NCI-H1417 treated with DMSO at 0.1 percent for 48 hours (cell line): ENCODE measurements at regions not wholly inside any gene's neighbourhood (a gene's known extent, or its start where the extent isn't known, plus 50 kb on each side); places are given as distances from the start of the nearest gene placed in this dataset.

Experiments used
- DNase-seq: peaks from one replicate; lab custom pipeline; 2025; lab: John Stamatoyannopoulos, UW

- no peak for DNase-seq
Measured at GRCh38 chr16:73743665-73744496, 552.7 kb upstream of the PSMD7 start.

- no peak for DNase-seq
Measured at GRCh38 chr16:73739049-73739769, 557.4 kb upstream of the PSMD7 start.

- DNase-seq = no peak
Measured at GRCh38 chr16:73738266-73738665, 558.3 kb upstream of the PSMD7 start.

- no peak for DNase-seq
Measured at GRCh38 chr16:73737637-73738036, 559.0 kb upstream of the PSMD7 start.

GRCh38 chr16:73735954-73736353, 560.7 kb upstream of the PSMD7 start:
- DNase-seq = no peak

GRCh38 chr16:73735018-73735417, 561.6 kb upstream of the PSMD7 start:
- no peak for DNase-seq

GRCh38 chr16:73732681-73733080, 563.9 kb upstream of the PSMD7 start:
- DNase-seq = no peak

- no peak for DNase-seq
Measured at GRCh38 chr16:73732143-73732542, 564.5 kb upstream of the PSMD7 start.

GRCh38 chr16:73730481-73731090, 566.0 kb upstream of the PSMD7 start:
- DNase-seq = no peak

- no peak for DNase-seq
Measured at GRCh38 chr16:73725156-73725555, 571.5 kb upstream of the PSMD7 start.

GRCh38 chr16:73724503-73724902, 572.1 kb upstream of the PSMD7 start:
- DNase-seq = no peak

- no peak for DNase-seq
Measured at GRCh38 chr16:73717266-73717974, 579.2 kb upstream of the PSMD7 start.

- DNase-seq = no peak
Measured at GRCh38 chr16:73714976-73715375, 581.6 kb upstream of the PSMD7 start.

GRCh38 chr16:73713778-73714495, 582.7 kb upstream of the PSMD7 start:
- DNase-seq = no peak

- DNase-seq = no peak
Measured at GRCh38 chr16:73713251-73713650, 583.4 kb upstream of the PSMD7 start.

GRCh38 chr16:73711406-73712080, 585.1 kb upstream of the PSMD7 start:
- DNase-seq = no peak

GRCh38 chr16:73710526-73710925, 586.1 kb upstream of the PSMD7 start:
- no peak for DNase-seq

GRCh38 chr16:73707863-73708262, 588.8 kb upstream of the PSMD7 start:
- DNase-seq = no peak

- DNase-seq = no peak
Measured at GRCh38 chr16:73703891-73704290, 592.7 kb upstream of the PSMD7 start.

- DNase-seq = no peak
Measured at GRCh38 chr16:73697336-73697735, 599.3 kb upstream of the PSMD7 start.

- no peak for DNase-seq
Measured at GRCh38 chr16:73692861-73693260, 603.8 kb upstream of the PSMD7 start.
